Endothelial cell of umbilical vein (primary cell): ENCODE measurements at regions not wholly inside any gene's neighbourhood (a gene's known extent, or its start where the extent isn't known, plus 50 kb on each side); places are given as distances from the start of the nearest gene placed in this dataset.

ENCODE experiments used
- BruUV-seq: library from RNA; stranded (reverse); fragments of 400-500 nt; replicated peaks from 2 replicates; lab custom pipeline; 2021; lab: Mats Ljungman, UMichigan
- CTCF ChIA-PET: fragments of 300-600, 350-600 bp; sonication (Branson Sonifier 250); formaldehyde crosslinking; loops from one replicate; lab custom pipeline; 2021; ENCODE audit warnings: antibody characterized with exemption, inconsistent platforms; lab: Charles Lee
- POLR2A ChIA-PET: fragments of 300-600, 350-600 bp; sonication (Branson Sonifier 250); formaldehyde crosslinking; loops from one replicate; lab custom pipeline; 2021; ENCODE audit warnings: antibody characterized with exemption, inconsistent platforms; lab: Charles Lee
- DNase-seq: peaks from one replicate; pipeline ENCODE4 v3.0.0-alpha.2; 2011; ENCODE audit warnings: low read depth, low spot score
- FAIRE-seq: peaks from 2 replicates; lab custom pipeline; 2011; peaks lifted over from hg19 to GRCh38; lab: Jason Lieb, UNC
- H2AFZ ChIP-seq: 2 replicates; pipeline ENCODE4 v1.6.0; 2012; ENCODE audit warnings: low read depth, low read length, control low read depth, inconsistent platforms
- H3K27ac ChIP-seq: 2 replicates; pipeline ENCODE4 v1.5.1; 2011; ENCODE audit warnings: low read depth, mild to moderate bottlenecking, control low read depth, low read length, moderate library complexity; ENCODE audit not compliant: insufficient read depth
- H3K27me3 ChIP-seq, 2 experiments: 2 replicates each; pipeline versions ENCODE4 v1.6.0 to v1.6.1; 2011; ENCODE audit warnings: low read length in 2 of 2, mixed read lengths in 1 of 2; ENCODE audit not compliant: control insufficient read depth in 2 of 2, insufficient read depth in 2 of 2
- H3K36me3 ChIP-seq, 2 experiments: 2 replicates in 1 of 2; 3 replicates in 1 of 2; pipeline ENCODE4 v1.5.1; 2011; ENCODE audit warnings: low read length in 2 of 2, mild to moderate bottlenecking in 1 of 2, moderate library complexity in 1 of 2; ENCODE audit not compliant: control insufficient read depth in 2 of 2, insufficient read depth in 2 of 2; ENCODE audit errors: extremely low read depth in 1 of 2
- H3K4me1 ChIP-seq: 3 replicates; pipeline ENCODE4 v1.5.1; 2011; ENCODE audit warnings: mild to moderate bottlenecking, low read length; ENCODE audit not compliant: control insufficient read depth, insufficient read depth; ENCODE audit errors: extremely low read depth
- H3K4me2 ChIP-seq: 2 replicates; pipeline ENCODE4 v1.6.1; 2011; ENCODE audit warnings: low read length, control low read depth, mixed read lengths; ENCODE audit not compliant: insufficient read depth
- H3K4me3 ChIP-seq, 3 experiments: fragments of 200-600 bp in 1 of 3; sonication (generic), shearing (Covaris generic) in 1 of 3; replicated peaks in 1 of 3; 2 replicates each; pipeline ENCODE4 v1.5.1; 2011 to 2016; ENCODE audit warnings: control low read depth in 3 of 3, low read length in 3 of 3, mild to moderate bottlenecking in 2 of 3, inconsistent platforms in 1 of 3, low read depth in 1 of 3, moderate library complexity in 1 of 3; ENCODE audit not compliant: insufficient read depth in 1 of 3
- H3K79me2 ChIP-seq: 2 replicates; pipeline ENCODE4 v1.6.0; 2012; ENCODE audit warnings: low read length, inconsistent platforms; ENCODE audit not compliant: control insufficient read depth, insufficient read depth
- H3K9ac ChIP-seq: replicated peaks from 2 replicates; pipeline ENCODE3; 2011; ENCODE audit warnings: low read length, control low read depth; ENCODE audit not compliant: insufficient read depth; ENCODE audit errors: extremely low read depth
- H3K9me1 ChIP-seq: replicated peaks from 3 replicates; pipeline ENCODE4 v1.6.0; 2011; ENCODE audit warnings: mild to moderate bottlenecking, low read length; ENCODE audit not compliant: control insufficient read depth, insufficient read depth; ENCODE audit errors: extremely low read depth
- H3K9me3 ChIP-seq: replicated peaks from 2 replicates; pipeline ENCODE4 v1.5.1; 2012; ENCODE audit warnings: low read length, inconsistent platforms; ENCODE audit not compliant: control insufficient read depth, insufficient read depth
- H4K20me1 ChIP-seq: replicated peaks from 2 replicates; pipeline ENCODE3; 2011; ENCODE audit warnings: mild to moderate bottlenecking, low read length; ENCODE audit not compliant: control insufficient read depth, insufficient read depth; ENCODE audit errors: extremely low read depth
- EZH2 ChIP-seq: IDR thresholded peaks from 2 replicates; pipeline ENCODE4 v1.6.1; 2012; ENCODE audit warnings: borderline replicate concordance, low read depth, mild to moderate bottlenecking, moderate library complexity, low read length, inconsistent platforms; ENCODE audit not compliant: severe bottlenecking
- FOS ChIP-seq: IDR thresholded peaks from 2 replicates; pipeline ENCODE4 v1.6.1; 2011; ENCODE audit warnings: mild to moderate bottlenecking, low read length, moderate library complexity, borderline replicate concordance; ENCODE audit not compliant: insufficient read depth
- GATA2 ChIP-seq: IDR thresholded peaks from 2 replicates; pipeline ENCODE4 v1.7.0; 2011; ENCODE audit warnings: low read depth, mild to moderate bottlenecking, moderate library complexity, mixed read lengths, low read length; ENCODE audit not compliant: insufficient read length, insufficient read depth
- JUN ChIP-seq: IDR thresholded peaks from 2 replicates; pipeline ENCODE4 v1.6.1; 2011; ENCODE audit warnings: borderline replicate concordance, low read depth; ENCODE audit not compliant: insufficient read length, insufficient read depth
- MAX ChIP-seq: IDR thresholded peaks from 2 replicates; pipeline ENCODE4 v1.6.1; 2011; ENCODE audit not compliant: insufficient read depth, insufficient read length
- MYC ChIP-seq: IDR thresholded peaks from one replicate; pipeline ENCODE4 v1.6.1; 2011; ENCODE audit warnings: mild to moderate bottlenecking, low read depth, low read length
- POLR2A ChIP-seq: IDR thresholded peaks from 2 replicates; pipeline ENCODE4 v1.6.1; 2012; ENCODE audit warnings: low read depth, mild to moderate bottlenecking, control low read depth, low read length
- POLR2AphosphoS5 ChIP-seq: IDR thresholded peaks from 2 replicates; pipeline ENCODE4 v1.6.1; 2012; ENCODE audit warnings: low read depth, mild to moderate bottlenecking, control low read depth, low read length, moderate library complexity; ENCODE audit not compliant: insufficient read depth
- dilution Hi-C: fragments of 300-500 bp; cut with MboI; formaldehyde crosslinking; loops from one replicate; pipeline ENCODE4 v1.15.0; 2019; ENCODE audit warnings: low sequenced_read_pairs; ENCODE audit not compliant: extremely low pct_ligation_motif_present
- intact Hi-C: fragments of 100-400 bp; cut with micrococcal nuclease; formaldehyde crosslinking; loops from one replicate; pipeline ENCODE4 v1.10.0; 2022
- TF ChIP-seq, protein P1 (sequence below), 2 donors: IDR thresholded peaks; 1 replicate in 1 of 2; 2 replicates in 1 of 2; pipeline ENCODE4 v1.5.1; 2011; ENCODE audit warnings: low read length in 2 of 2, mild to moderate bottlenecking in 2 of 2, moderate library complexity in 2 of 2, control low read depth in 1 of 2, inconsistent platforms in 1 of 2, low read depth in 1 of 2; ENCODE audit not compliant: insufficient read depth in 1 of 2; ENCODE audit errors: extremely low read depth in 1 of 2

DNA sequence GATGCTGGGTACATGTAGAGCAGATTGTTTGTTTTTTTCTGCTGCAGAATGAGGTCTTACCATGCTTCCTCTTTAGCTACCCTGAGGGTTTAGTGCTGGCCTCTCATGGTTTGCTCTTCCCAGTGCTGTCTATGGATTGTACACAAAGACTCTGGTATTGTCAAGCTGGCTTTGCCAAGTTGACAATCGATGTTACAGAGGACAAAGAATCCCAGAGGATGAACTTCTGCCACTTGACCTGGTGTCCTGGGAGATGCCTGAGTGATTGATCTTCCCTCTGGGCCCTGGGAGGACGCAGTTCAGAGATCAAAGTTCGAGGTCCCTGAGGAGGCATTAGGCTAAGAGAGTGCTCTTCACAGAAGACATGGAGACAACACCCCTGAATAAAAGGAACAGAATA, 865.4 kb downstream of the CCSER2 start:
- ChIA-PET CTCF (no interaction called here), POLR2A (no interaction called here)
- H3K4me3 ChIP-seq: no peak overlapping the region
- H3K27ac ChIP-seq: no peak overlapping the region
- H3K9me1 ChIP-seq: no peaks in the 10 kb centered on the region
- FAIRE-seq (no peak), DNase-seq (no peak)
- no peaks in the 10 kb centered on the region for H3K4me1 ChIP-seq
- H4K20me1 ChIP-seq: no peaks in the 10 kb centered on the region
- peaks cover 1% of the 10 kb centered on the region for H3K9me3 ChIP-seq
- BruUV-seq: no TSS peak
- TF ChIP-seq, protein P1, sequence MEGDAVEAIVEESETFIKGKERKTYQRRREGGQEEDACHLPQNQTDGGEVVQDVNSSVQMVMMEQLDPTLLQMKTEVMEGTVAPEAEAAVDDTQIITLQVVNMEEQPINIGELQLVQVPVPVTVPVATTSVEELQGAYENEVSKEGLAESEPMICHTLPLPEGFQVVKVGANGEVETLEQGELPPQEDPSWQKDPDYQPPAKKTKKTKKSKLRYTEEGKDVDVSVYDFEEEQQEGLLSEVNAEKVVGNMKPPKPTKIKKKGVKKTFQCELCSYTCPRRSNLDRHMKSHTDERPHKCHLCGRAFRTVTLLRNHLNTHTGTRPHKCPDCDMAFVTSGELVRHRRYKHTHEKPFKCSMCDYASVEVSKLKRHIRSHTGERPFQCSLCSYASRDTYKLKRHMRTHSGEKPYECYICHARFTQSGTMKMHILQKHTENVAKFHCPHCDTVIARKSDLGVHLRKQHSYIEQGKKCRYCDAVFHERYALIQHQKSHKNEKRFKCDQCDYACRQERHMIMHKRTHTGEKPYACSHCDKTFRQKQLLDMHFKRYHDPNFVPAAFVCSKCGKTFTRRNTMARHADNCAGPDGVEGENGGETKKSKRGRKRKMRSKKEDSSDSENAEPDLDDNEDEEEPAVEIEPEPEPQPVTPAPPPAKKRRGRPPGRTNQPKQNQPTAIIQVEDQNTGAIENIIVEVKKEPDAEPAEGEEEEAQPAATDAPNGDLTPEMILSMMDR (IDR thresholded peaks at IDR 0.05; ENCODE audit: extremely low read depth in 1 of 2, insufficient read depth in 1 of 2, low read depth in 1 of 2, low read length in 2 of 2): no peak
- TF ChIP-seq MYC: no peak
- TF ChIP-seq JUN: no peak
- TF ChIP-seq POLR2AphosphoS5: no peak
- TF ChIP-seq MAX: no peak
- no peak for TF ChIP-seq EZH2
- TF ChIP-seq GATA2: no peak
- TF ChIP-seq FOS: no peak
- no peak for TF ChIP-seq POLR2A
- dilution Hi-C loops (no loop called here), intact Hi-C loops (no loop called here)
- no peak overlapping the region for H3K4me2 ChIP-seq
- no peak overlapping the region for H3K9ac ChIP-seq
- no peaks in the 10 kb centered on the region for H3K79me2 ChIP-seq
- H3K36me3 ChIP-seq: no peaks in the 10 kb centered on the region
- no peaks in the 10 kb centered on the region for H3K27me3 ChIP-seq
- H2AFZ ChIP-seq: no peak overlapping the region
